Stomach (tissue), 8 donors: ENCODE measurements at regions not wholly inside any gene's neighbourhood (a gene's known extent, or its start where the extent isn't known, plus 50 kb on each side); places are given as distances from the start of the nearest gene placed in this dataset.

Experiments used
- DNase-seq, 2 donors: peaks; one replicate each; pipeline versions ENCODE4 v3.0.0 to v3.0.0-alpha.2; 2013 to 2019
- H3K27ac ChIP-seq, 5 donors: fragments of 200-600 bp in 4 of 5; sonication (generic) in 4 of 5; one replicate each; pipeline ENCODE4 v1.5.1; 2013 to 2019; ENCODE audit warnings: mild to moderate bottlenecking in 1 of 5, moderate library complexity in 1 of 5
- H3K27me3 ChIP-seq, 3 donors: fragments of 200-600 bp; sonication (generic); one replicate each; pipeline ENCODE4 v1.5.1; 2017 to 2019; ENCODE audit warnings: mixed run types in 1 of 3
- H3K36me3 ChIP-seq, 4 donors: fragments of 200-600 bp; sonication (generic); 1 replicate in 3 of 4; 2 replicates in 1 of 4; pipeline ENCODE4 v1.5.1; 2016 to 2019
- H3K4me1 ChIP-seq, 4 donors: fragments of 200-600 bp; sonication (generic); one replicate each; pipeline ENCODE4 v1.5.1; 2016 to 2019
- H3K4me3 ChIP-seq, 4 donors: fragments of 200-600 bp; sonication (generic) in 3 of 4; one replicate each; pipeline ENCODE4 v1.5.1; 2016 to 2019; ENCODE audit warnings: mild to moderate bottlenecking in 1 of 4
- H3K9me3 ChIP-seq, 4 donors: fragments of 200-600 bp; sonication (generic); one replicate each; pipeline ENCODE4 v1.5.1; 2016 to 2019
- EP300 ChIP-seq: sonication (generic); formaldehyde crosslinking; IDR thresholded peaks from one replicate; pipeline ENCODE4 v1.6.1; 2017; ENCODE audit warnings: antibody characterized with exemption
- POLR2A ChIP-seq, 4 donors: fragments of 450-650 bp; IDR thresholded peaks; one replicate each; pipeline ENCODE4 v1.6.1; 2016; ENCODE audit warnings: antibody characterized with exemption in 4 of 4, control low read depth in 2 of 4, mild to moderate bottlenecking in 1 of 4, moderate library complexity in 1 of 4
- POLR2AphosphoS5 ChIP-seq, 3 donors: sonication (generic); formaldehyde crosslinking; IDR thresholded peaks; one replicate each; pipeline ENCODE4 v1.6.1; 2016; ENCODE audit warnings: antibody characterized with exemption in 3 of 3
- WGBS, 5 donors: extraction: QIAGEN DNeasy Blood & Tissue Kit in 3 of 5; methylation state at CpG; one replicate each; pipeline versions ENCODE4 v1.1.5 to v1.1.7; 2013 to 2018; 5-methylcytosine and 5-hydroxymethylcytosine counted together
- intact Hi-C: fragments of 100-400 bp; cut with DNase I; formaldehyde crosslinking; loops from one replicate; pipeline ENCODE4 v1.15.1; 2023; ENCODE audit warnings: low total_unique reads
- TF ChIP-seq, protein P1 (sequence below), 7 experiments: fragments of 450-650 bp in 4 of 7; fragments of 200-600 bp in 3 of 7; sonication (generic) in 3 of 7; IDR thresholded peaks; one replicate each; pipeline ENCODE4 v1.5.1; 2016 to 2019; ENCODE audit warnings: antibody characterized with exemption in 7 of 7, control low read depth in 2 of 7, mild to moderate bottlenecking in 1 of 7
- donor health status: healthy with polysubstance abuse.
- donor health status: Bipolar disorder and iron deficiency.
- donor health status: healthy.

DNA sequence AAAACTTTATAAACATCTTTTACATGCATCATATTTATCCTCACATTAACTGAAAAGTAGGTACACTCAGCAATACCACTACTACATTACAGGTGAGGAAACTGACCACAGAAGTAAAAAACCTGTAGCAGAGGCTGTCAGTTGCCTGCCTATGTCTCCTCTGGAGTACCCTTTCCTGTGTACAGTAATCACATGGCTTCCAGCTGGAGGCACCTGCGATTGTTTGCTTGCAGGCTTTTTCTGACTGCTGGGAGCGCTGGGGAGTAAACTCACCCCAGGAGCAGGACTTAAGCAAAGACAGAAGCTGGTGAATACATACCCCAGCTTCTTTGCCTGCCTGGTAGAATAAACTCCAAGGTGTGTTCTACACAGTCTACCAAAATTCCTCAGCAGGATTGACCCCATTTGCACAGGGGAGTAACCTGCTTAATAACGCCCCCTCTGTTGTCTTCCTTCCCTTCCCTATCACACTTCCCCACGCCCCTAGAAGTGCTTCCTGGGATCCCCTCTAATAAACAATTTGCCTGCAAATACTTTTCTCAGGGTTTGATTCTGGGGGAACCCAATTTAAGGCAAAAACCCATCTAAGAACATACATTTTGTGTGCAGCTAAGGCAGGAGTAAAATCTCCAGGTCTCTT, 138.9 kb downstream of the PTH2R start:
- peak in 1 of 2 donors; percentile 63 for DNase-seq
- Histone ChIP-seq H3K36me3 (no peaks in the 10 kb centered on the region), H3K9me3 (peaks cover 0 to under 1% (median under 1%) of the 10 kb centered on the region in 4 donors), H3K4me3 (no peak overlapping the region), H3K4me1 (peaks cover 0 to 8% (median 0%) of the 10 kb centered on the region in 4 donors), H3K27ac (no peak overlapping the region), H3K27me3 (peaks cover 0 to 5% (median 0%) of the 10 kb centered on the region in 3 donors)
- no peak for TF ChIP-seq POLR2A (IDR thresholded peaks at IDR 0.05)
- intact Hi-C loops: no loop called here
- 7 to 20% (median 17%) methylated on average over 4 of the region's 4 CpGs for whole genome bisulfite sequencing, 5 donors

DNA sequence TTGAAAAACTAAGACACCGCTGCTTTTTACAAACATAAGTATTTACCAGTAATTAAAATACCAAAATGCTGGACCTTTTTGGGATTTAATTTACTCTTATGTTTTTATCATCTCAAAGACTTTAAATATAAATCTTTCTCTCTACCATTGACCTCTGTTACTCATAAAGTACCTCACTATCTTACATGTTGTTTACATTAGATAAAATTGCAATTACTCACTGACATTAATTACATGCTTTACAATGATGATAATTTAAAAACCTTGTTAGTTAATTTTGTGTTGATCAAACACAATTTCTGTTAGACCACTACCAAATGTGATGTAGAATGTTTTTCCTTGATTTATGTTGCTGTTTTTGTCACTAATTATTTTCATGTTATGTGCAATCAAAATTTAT, 139.5 kb downstream of the PTH2R start:
- WGBS, 5 donors: 23 to 56% (median 36%) methylated on average over 1 of the region's 1 CpG

DNA sequence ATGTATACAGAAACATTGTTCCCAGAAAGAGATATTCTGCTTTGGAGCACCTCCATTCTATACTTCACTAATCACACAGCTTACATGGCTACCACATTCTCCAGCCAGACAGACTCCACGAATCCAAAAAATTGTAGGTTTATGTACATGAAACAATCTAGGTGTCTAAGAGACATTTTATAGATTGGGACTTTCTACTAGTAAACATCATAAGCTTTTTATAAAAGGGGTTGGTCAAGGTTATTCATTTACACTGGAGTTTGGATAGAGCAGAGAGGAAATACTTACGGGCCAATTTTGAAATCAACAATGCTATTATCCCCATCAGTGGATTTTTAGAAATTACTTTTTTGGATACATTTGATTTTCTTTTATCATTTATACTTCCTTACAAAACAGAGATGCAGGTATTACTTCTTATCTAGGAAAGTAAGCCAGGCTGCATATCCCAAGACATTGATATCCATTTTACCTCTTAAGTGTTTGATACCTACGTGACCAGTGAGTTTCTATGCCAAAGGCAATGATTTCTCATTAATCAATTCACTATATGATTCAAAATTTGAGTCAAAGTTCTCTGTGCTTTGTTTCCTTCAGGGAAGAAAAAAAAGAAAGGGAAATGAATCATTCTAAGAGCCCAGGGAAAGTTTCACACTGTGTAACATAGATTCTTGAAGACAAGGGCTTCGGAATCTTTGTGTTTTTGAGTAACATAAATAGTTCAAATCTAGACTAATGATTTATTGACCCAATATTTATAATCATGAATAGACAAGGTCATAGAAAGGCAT, 140.5 kb downstream of the PTH2R start:
- Histone ChIP-seq H3K9me3 (peaks cover 0 to 15% (median 12%) of the 10 kb centered on the region in 4 donors), H3K4me3 (no peak overlapping the region), H3K36me3 (no peaks in the 10 kb centered on the region), H3K27ac (no peak overlapping the region), H3K27me3 (peaks cover 0 to 5% (median 0%) of the 10 kb centered on the region in 3 donors), H3K4me1 (peaks cover 0 to 8% (median 0%) of the 10 kb centered on the region in 4 donors)
- intact Hi-C loops: no loop called here
- DNase-seq: no peak
- TF ChIP-seq EP300: no peak
- no peak for TF ChIP-seq POLR2AphosphoS5 (IDR thresholded peaks at IDR 0.05)
- no peak for TF ChIP-seq POLR2A (IDR thresholded peaks at IDR 0.05)
- TF ChIP-seq, protein P1, sequence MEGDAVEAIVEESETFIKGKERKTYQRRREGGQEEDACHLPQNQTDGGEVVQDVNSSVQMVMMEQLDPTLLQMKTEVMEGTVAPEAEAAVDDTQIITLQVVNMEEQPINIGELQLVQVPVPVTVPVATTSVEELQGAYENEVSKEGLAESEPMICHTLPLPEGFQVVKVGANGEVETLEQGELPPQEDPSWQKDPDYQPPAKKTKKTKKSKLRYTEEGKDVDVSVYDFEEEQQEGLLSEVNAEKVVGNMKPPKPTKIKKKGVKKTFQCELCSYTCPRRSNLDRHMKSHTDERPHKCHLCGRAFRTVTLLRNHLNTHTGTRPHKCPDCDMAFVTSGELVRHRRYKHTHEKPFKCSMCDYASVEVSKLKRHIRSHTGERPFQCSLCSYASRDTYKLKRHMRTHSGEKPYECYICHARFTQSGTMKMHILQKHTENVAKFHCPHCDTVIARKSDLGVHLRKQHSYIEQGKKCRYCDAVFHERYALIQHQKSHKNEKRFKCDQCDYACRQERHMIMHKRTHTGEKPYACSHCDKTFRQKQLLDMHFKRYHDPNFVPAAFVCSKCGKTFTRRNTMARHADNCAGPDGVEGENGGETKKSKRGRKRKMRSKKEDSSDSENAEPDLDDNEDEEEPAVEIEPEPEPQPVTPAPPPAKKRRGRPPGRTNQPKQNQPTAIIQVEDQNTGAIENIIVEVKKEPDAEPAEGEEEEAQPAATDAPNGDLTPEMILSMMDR (IDR thresholded peaks at IDR 0.05): no peak
- WGBS, 5 donors: 54 to 60% (median 58%) methylated on average over 4 of the region's 4 CpGs

More for the DNA sequence above, 139.5 kb downstream of the PTH2R start:
- H3K4me1 ChIP-seq: peaks cover 0 to 8% (median 0%) of the 10 kb centered on the region in 4 donors
- H3K4me3 ChIP-seq: no peak overlapping the region
- no peak for DNase-seq
- intact Hi-C loops: no loop called here
- no peaks in the 10 kb centered on the region for H3K36me3 ChIP-seq
- H3K9me3 ChIP-seq: peaks cover 0 to 7% (median 4%) of the 10 kb centered on the region in 4 donors
- TF ChIP-seq EP300 (no peak), POLR2AphosphoS5 (IDR thresholded peaks at IDR 0.05) (no peak), POLR2A (IDR thresholded peaks at IDR 0.05) (no peak)
- H3K27ac ChIP-seq: no peak overlapping the region
- peaks cover 0 to 5% (median 0%) of the 10 kb centered on the region in 3 donors for H3K27me3 ChIP-seq

DNA sequence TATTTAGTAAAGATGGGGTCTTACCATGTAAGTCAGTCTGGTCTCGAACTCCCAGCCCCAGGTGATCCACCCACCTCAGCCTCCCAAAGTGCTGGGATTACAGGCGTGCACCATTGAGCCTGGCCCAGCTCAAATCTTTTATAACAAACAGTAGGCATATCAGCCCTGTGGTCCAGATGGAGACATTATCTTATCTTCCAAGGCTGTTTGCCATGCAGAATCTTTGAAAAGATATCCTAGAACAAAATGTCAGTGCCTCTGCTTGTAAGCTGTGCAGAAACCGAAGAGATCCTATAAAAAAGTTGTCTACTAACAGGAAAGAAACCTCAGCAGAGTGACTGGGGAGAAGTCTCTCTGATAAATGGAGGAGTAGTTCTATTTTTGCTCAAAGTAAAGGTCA, 142.1 kb downstream of the PTH2R start:
- intact Hi-C loops: no loop called here
- Histone ChIP-seq H3K4me3 (no peak overlapping the region), H3K9me3 (peaks cover 0 to 15% (median 12%) of the 10 kb centered on the region in 4 donors), H3K27me3 (peaks cover 0 to 5% (median 0%) of the 10 kb centered on the region in 3 donors), H3K36me3 (no peaks in the 10 kb centered on the region), H3K4me1 (peaks cover 0 to 8% (median 0%) of the 10 kb centered on the region in 4 donors), H3K27ac (no peak overlapping the region)
- DNase-seq: no peak
- WGBS, 5 donors: 39 to 63% (median 54%) methylated on average over 3 of the region's 3 CpGs
- TF ChIP-seq POLR2AphosphoS5 (IDR thresholded peaks at IDR 0.05): no peak
- TF ChIP-seq POLR2A (IDR thresholded peaks at IDR 0.05): no peak
- TF ChIP-seq EP300: no peak
- TF ChIP-seq, protein P1 (IDR thresholded peaks at IDR 0.05): no peak

DNA sequence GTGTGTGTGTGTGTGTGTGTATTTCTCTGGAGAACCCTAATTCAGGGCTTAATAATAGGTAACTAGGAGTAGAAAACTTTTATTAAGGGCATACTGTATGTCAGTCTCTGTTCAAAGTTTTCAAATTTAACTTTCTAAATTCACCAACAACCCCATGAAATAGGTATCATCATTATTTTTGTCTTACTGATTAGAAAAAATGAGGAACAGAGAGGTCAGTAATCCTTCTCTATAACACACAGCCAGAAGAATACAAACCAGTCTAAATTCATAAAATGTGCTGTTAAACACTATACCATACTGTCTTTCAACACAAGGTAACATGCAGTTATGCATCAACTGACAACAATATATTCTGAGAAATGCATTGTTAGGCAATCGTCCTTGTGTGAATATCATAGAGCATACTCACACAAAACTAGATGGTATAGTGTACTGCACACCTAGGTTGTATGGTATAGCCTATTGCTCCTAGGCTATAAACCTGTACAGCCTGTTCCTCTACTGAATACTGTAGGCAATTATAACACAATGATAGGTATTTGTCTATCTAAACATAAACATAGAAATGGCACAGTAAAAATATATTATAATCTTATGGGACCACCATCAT, 143.1 kb downstream of the PTH2R start:
- TF ChIP-seq, protein P1 (IDR thresholded peaks at IDR 0.05): no peak
- TF ChIP-seq POLR2AphosphoS5 (IDR thresholded peaks at IDR 0.05) (no peak), EP300 (no peak), POLR2A (IDR thresholded peaks at IDR 0.05) (no peak)
- Histone ChIP-seq H3K4me3 (no peak overlapping the region), H3K27me3 (peaks cover 0 to 5% (median 0%) of the 10 kb centered on the region in 3 donors), H3K36me3 (no peaks in the 10 kb centered on the region), H3K4me1 (peaks cover 0 to 8% (median 0%) of the 10 kb centered on the region in 4 donors), H3K27ac (no peak overlapping the region), H3K9me3 (peaks cover 0 to 15% (median 12%) of the 10 kb centered on the region in 4 donors)
- no peak for DNase-seq
- 67 to 74% (median 74%) methylated on average over 1 of the region's 1 CpG for WGBS, 5 donors
- intact Hi-C loops: no loop called here
